ENCODE measurements at regions not wholly inside any gene's neighbourhood (a gene's known extent, or its start where the extent isn't known, plus 50 kb on each side); places are given as distances from the start of the nearest gene placed in this dataset.

GRCh38 chr1:116257341-116257767, 115.7 kb upstream of the ATP1A1 start:
- H3K4me1 Mint-ChIP-seq = peaks cover 15% of the 10 kb centered on the region
- no peak overlapping the region for H3K4me2 ChIP-seq
- H3K9me3 Mint-ChIP-seq = no peaks in the 10 kb centered on the region; the same call in 2 of the 3 replicates
- H3K27ac Mint-ChIP-seq = no peak overlapping the region
- H3K27me3 ChIP-seq (ENCODE audit: insufficient read depth) = no peaks in the 10 kb centered on the region
- H3K4me3 ChIP-seq = no peak overlapping the region
- no peaks in the 10 kb centered on the region for H3F3A ChIP-seq (replicated peaks; ENCODE audit: low read depth)
- no peak for ATAC-seq
- H2AFZ ChIP-seq = no peak overlapping the region
- H3K9me2 ChIP-seq (ENCODE audit: insufficient read depth) = no peaks in the 10 kb centered on the region
- H3K27ac ChIP-seq (ENCODE audit: low read depth) = no peak overlapping the region
- no peaks in the 10 kb centered on the region for H3K36me3 Mint-ChIP-seq (ENCODE audit: low read depth)
- H3K79me2 ChIP-seq (replicated peaks; ENCODE audit: insufficient read depth) = no peaks in the 10 kb centered on the region
- H3K4me3 Mint-ChIP-seq = no peak overlapping the region
- no peaks in the 10 kb centered on the region for H3K27me3 Mint-ChIP-seq (ENCODE audit: insufficient read depth, low read depth, poor library complexity)
- H3K36me3 ChIP-seq (ENCODE audit: insufficient read depth) = no peaks in the 10 kb centered on the region
- no peak for DNase-seq (ENCODE audit: low spot score)
- H3K4me1 ChIP-seq (ENCODE audit: insufficient read depth) = no peaks in the 10 kb centered on the region
- H4K20me1 ChIP-seq (replicated peaks; ENCODE audit: insufficient read depth) = no peaks in the 10 kb centered on the region
- no peak for TF ChIP-seq POLR2AphosphoS5 (IDR thresholded peaks at IDR 0.05; ENCODE audit: low read depth)
- no peak for TF ChIP-seq JUNB (IDR thresholded peaks at IDR 0.05; ENCODE audit: unreplicated experiment)
- no peak for TF ChIP-seq EZH2phosphoT487 (IDR thresholded peaks at IDR 0.05; ENCODE audit: unreplicated experiment)
- TF ChIP-seq ZNF462 (CRISPR knock-in tag; IDR thresholded peaks at IDR 0.05) = no peak
- no peak for TF ChIP-seq ETS1 (IDR thresholded peaks at IDR 0.05)
- no peak for TF ChIP-seq STAT1 (IDR thresholded peaks at IDR 0.05; ENCODE audit: unreplicated experiment)
- TF ChIP-seq ZNF331 (CRISPR knock-in tag; IDR thresholded peaks at IDR 0.05; ENCODE audit: low read depth) = no peak
- TF ChIP-seq CREB1 (CRISPR knock-in tag; IDR thresholded peaks at IDR 0.05; ENCODE audit: low read depth) = no peak
- TF ChIP-seq CTCF (conservative IDR thresholded peaks at IDR 0.05; ENCODE audit: low read depth in 2 of 2) = no peak
- no peak for TF ChIP-seq REST (IDR thresholded peaks at IDR 0.05; ENCODE audit: unreplicated experiment)
- TF ChIP-seq ZNF114 (CRISPR knock-in tag; IDR thresholded peaks at IDR 0.05) = no peak
- no peak for TF ChIP-seq NANOG (IDR thresholded peaks at IDR 0.05; ENCODE audit: borderline replicate concordance)
- TF ChIP-seq EZH2 (IDR thresholded peaks at IDR 0.05; ENCODE audit: low read depth, unreplicated experiment) = no peak
